SU-DHL-6 (cell line): ENCODE measurements at regions not wholly inside any gene's neighbourhood (a gene's known extent, or its start where the extent isn't known, plus 50 kb on each side); places are given as distances from the start of the nearest gene placed in this dataset.

Source experiments
- CTCF ChIP-seq: fragments of 200-600 bp; sonication (generic); IDR thresholded peaks from one replicate; pipeline ENCODE4 v1.5.1; 2017; ENCODE audit warnings: antibody characterized with exemption, mild to moderate bottlenecking, low read length, moderate library complexity; ENCODE audit not compliant: insufficient read depth, poor library complexity, severe bottlenecking
- EZH2phosphoT487 ChIP-seq: fragments of 200-600 bp; sonication (generic), shearing (Covaris generic); conservative IDR thresholded peaks from 2 replicates; pipeline ENCODE4 v1.6.1; 2018; ENCODE audit warnings: mild to moderate bottlenecking, antibody characterized with exemption, low read length, moderate library complexity, mixed read lengths

GRCh38 chr13:57820924-57821323, 189.4 kb downstream of the PCDH17 start:
- TF ChIP-seq CTCF (no peak), EZH2phosphoT487 (no peak)
